ENCODE measurements at regions not wholly inside any gene's neighbourhood (a gene's known extent, or its start where the extent isn't known, plus 50 kb on each side); places are given as distances from the start of the nearest gene placed in this dataset.

DNA sequence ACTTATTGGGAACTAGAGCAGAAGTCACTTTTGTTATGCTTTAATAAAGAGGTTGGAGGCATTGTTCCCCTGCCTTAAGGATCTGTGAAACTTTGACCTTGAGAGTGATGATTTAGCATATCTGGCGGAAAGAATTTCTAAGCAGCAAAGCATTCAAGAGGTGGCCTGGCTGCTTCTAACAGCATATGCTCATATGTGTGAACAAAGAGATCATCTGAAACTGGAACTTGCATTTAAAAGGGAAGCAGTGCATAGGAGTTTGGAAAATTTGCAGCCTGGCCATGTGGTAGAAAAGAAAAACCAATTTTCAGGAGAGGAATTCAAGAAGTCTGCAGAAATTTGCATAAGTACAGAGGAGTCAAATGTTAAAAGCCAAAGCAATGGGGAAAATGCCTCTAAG is 56.4 kb upstream of the GOLIM4 start:
- TF ChIP-seq, protein P1, sequence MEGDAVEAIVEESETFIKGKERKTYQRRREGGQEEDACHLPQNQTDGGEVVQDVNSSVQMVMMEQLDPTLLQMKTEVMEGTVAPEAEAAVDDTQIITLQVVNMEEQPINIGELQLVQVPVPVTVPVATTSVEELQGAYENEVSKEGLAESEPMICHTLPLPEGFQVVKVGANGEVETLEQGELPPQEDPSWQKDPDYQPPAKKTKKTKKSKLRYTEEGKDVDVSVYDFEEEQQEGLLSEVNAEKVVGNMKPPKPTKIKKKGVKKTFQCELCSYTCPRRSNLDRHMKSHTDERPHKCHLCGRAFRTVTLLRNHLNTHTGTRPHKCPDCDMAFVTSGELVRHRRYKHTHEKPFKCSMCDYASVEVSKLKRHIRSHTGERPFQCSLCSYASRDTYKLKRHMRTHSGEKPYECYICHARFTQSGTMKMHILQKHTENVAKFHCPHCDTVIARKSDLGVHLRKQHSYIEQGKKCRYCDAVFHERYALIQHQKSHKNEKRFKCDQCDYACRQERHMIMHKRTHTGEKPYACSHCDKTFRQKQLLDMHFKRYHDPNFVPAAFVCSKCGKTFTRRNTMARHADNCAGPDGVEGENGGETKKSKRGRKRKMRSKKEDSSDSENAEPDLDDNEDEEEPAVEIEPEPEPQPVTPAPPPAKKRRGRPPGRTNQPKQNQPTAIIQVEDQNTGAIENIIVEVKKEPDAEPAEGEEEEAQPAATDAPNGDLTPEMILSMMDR (IDR thresholded peaks at IDR 0.05) = no peak
- TF ChIP-seq EP300 (IDR thresholded peaks at IDR 0.05) (no peak), POLR2A (IDR thresholded peaks at IDR 0.05) (no peak)

Data from ovary (tissue), 3 donors.